HG03558 (cell line): ENCODE measurements at regions not wholly inside any gene's neighbourhood (a gene's known extent, or its start where the extent isn't known, plus 50 kb on each side); places are given as distances from the start of the nearest gene placed in this dataset.

ENCODE experiments used
- ATAC-seq: cut with Tn5 transposase; IDR thresholded peaks from one replicate; pipeline ENCODE4 v1.9.1; 2021; ENCODE audit warnings: moderate number of reproducible peaks; ENCODE audit not compliant: unreplicated experiment; ENCODE audit errors: extremely low read depth

DNA sequence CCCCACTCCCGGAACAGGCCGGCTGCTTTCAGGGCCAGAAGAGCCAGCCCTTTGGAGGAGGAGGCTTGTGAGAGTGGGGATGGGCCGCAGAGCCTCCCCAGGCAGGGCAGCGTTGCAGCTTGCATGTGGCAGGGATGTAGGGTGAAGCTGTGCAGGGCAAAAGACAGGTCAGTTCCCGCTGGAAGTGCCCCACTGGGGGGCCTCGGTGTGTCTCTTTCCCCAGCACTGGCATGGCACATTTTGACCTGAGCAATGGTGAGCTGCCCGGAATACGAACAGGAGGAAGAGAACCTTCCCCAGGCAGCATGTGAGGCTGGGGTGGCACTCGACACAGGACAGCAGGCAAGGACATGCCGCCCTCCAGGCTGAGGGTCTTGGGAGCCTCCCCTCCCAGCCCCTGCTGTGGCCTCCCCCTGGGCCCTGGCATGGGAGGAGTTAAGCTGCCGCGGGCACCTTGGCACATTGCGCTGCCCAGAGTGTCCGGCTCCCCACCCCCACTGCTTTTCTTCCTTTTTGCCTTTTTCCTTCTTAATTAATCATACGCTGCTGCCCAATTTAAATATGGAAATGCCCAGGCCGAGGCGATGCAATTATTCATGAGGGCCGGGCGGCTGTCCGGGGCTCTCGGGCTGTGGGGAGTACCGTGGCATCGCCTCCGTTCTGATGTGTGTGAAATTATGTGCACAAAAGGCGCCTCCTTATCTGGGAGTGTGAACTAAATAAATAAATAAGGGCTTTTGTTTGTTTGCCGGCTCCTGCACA, 76.0 kb upstream of the WNT7B start:
- ATAC-seq = no peak

DNA sequence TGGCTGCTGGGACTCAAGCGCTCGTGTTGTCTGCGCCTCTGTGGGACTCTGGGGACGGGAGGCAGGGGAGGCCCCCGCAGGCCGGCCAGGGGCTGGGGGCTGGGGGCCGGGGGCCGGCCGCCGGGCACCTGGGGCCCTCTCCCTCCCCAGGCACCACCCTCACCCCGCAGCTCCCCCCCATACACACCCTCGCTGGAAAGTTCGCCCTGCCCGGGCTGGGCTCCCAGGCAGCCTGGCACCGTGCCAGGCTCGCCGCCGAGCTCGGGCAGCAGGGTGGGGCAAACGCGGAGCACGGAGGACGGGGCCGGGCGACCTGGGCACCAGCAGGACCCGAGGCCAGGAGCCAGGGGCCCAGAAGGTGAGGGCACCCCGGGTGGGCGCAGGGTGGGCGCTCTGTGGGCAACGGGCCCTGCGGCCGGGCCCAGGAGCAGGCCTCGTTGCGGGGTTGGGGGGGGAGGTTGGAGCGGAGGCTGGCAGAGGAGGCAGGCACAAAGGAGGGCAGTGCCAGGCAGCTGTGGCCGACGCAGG, 76.7 kb upstream of the WNT7B start:
- no peak for ATAC-seq

- ATAC-seq = no peak
Observed at GRCh38 chr22:46054091-46055073, 77.4 kb upstream of the WNT7B start.

DNA sequence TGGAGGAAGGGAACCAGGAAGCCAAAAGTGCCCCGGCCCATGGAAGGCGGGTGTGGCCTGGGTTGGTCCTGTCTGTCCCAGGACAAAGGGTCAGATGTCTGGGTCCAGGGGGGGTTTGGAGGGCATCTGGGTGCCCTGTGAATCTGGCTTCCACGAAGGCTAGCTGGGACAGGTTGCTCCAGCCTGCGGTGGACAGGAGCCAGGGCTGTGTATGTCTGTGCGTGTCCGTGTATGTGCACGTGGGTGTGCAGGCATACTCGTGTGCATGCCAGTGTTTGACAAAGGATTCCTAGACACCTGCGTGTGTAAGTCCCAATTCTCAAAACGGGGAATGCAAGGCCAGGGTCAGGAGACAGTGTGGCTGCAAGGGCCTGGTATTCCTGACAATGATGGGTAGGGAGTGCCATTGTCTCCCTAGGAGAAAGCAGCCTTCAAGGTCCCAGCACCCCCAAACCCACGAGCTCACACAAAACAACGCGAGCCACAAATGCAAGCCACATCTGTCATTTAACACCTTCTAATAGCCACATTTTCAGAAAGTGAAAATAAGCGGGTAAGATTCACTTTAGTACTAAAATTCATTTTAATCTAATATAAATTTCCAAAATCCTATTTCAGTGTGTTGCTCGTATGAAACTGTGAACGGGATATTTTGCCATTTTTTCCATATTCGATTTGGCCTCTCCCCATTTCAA, 78.4 kb upstream of the WNT7B start:
- ATAC-seq = no peak

GRCh38 chr22:46055911-46056545, 79.1 kb upstream of the WNT7B start:
- ATAC-seq = no peak

DNA sequence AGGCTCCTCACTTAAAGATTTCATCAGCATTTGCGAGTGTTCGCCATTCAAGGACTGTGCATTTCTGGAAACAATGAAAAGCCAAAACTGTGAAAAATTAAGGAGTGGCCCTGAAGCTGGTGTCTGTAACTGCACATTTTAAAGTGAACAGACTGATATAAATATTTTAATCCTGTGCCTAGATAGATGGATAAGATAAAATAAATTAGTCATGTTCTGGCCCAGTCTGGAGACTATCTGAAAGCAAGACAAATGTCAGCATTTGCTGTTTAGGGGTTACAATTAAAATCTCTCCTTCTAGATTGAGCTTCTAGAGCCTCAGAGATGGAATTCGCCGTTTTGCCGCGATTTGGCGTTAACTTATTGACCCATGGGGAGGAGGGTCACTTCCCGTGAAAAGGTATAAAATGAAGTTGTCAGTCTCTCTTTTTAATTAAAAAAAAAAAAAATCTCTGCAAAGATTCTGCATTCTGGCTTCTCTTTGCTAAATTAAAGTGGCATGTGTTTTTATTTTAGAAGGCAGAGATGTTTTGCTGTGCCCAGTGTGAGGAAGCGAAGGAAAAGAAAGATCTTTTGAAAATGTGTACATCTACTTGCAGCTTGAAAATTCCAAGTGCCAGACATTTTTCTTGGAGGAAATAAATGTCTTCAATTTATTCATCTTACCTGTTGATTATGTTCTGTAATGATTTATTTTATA, 79.7 kb upstream of the WNT7B start:
- ATAC-seq = no peak

- no peak for ATAC-seq
Observed at GRCh38 chr22:46057246-46058090, 80.5 kb upstream of the WNT7B start.

- ATAC-seq = no peak
Observed at GRCh38 chr22:46058091-46058420, 81.1 kb upstream of the WNT7B start.

DNA sequence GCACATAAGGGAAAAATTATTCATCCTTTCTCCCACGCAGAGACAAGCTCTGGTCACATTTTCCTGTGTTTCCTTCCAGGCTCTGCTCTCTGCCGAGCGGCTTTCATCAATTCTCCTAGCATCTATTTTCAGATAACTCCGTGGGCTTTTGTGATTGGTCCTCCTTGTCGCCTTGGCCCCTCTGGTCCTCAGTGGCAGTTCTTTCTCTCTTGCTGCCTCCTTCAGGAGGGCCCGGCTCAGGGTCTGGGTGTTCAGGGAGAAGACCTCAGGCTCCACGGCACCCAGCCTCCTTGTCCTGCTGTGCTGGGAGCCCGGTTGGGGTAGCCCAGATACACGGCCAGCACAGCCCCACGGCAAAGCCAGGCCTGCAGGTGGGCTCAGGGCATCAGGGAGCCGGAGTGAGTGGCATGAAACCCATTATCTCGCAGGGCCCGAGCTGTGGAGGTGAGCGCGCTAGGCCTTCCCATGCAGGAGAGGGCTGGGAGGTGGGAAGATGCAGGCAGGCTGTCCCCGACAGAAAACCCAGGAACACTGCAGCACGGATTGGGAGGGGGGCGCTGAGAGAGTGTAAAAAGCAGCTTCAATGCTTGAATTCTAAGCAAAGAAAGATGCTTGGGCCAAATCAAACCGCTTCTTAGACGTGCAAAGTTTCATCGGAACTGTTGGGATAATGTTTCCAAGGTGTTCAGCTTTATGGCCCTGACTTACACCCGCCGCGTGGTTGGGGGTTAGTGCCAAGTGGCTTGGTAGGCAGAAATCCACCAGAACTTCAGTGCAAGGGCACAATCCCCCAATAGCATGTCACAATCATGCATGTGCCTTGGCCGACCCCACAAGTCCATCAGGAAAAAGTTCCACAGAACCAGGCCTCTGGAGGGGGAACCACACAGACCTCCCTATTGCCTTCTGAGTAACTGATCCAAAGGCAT, 81.9 kb upstream of the WNT7B start:
- no peak for ATAC-seq

DNA sequence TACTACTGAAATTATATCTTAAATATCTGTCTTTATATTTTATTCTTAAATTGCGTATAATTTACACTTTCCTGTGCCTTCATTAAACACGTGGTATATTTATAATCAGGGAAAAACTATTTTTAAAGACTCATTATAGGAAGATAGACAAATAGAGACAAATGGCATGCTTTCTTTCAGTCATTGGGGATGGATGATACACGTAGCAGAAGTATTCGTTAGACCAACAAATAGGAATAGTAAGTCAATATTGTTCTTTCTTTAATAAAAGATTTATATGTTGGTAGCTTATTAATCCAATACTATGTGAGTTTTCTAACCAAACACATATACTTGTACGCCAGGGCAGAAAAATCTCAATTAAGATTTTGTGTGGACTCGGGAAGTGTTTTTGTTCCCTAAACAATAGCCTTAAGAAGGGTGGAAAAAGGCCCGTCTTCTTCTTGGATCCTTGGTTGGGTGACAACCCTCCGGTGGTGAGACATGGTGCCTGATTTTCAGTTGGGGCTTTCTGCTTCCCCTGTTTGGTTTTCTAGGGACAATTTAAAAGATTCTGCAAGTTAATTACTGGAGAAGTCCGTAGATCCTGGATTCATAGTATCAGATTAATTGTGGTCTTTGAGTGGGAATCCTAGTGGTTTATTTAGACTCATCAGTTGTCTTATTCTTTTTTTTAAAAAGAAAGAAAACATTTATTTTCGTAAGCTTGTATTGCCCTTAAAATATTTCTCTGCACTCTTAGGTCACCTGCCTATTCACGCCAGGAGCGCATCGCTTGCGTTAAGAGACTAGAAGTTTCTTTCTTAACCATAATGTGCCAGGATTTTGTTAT, 83.5 kb upstream of the WNT7B start:
- no peak for ATAC-seq

GRCh38 chr22:46061124-46061500, 84.2 kb upstream of the WNT7B start:
- no peak for ATAC-seq

DNA sequence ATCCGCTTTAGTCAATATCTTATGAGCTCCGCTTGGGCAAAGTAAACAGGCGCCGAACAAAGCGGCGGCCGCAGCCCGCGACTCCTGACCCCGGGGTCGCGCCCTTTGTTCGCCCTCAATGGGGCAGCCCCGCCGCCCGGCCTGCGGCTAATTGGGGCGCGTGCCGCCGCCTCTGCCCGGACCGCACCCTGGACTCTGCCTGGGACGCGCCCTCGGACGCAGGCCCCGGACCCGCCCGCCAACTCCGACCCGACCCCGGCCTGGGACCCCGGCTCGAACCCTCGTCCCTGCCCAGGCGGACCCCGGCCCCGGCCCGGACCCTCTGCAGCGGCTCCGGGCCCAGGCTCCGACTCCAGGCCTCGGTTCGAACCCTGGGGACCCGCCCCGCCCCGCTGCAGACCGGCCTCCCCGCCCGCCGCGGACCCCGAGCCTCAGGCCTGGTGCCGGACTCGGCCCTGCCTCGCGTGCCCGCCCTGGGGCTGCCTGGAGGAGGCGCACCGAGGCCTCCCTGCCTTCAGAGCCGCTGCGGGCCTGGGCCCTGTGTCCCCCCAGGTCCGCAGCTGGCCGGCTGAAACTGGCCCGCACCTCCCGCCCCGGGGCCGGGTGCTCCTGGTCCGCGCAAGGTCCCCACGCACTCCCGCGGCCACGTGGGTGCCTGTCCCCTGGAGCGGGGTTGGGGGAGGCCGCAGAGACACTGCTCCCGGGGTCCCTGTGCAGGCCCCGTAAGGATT, 84.7 kb upstream of the WNT7B start:
- ATAC-seq = no peak

DNA sequence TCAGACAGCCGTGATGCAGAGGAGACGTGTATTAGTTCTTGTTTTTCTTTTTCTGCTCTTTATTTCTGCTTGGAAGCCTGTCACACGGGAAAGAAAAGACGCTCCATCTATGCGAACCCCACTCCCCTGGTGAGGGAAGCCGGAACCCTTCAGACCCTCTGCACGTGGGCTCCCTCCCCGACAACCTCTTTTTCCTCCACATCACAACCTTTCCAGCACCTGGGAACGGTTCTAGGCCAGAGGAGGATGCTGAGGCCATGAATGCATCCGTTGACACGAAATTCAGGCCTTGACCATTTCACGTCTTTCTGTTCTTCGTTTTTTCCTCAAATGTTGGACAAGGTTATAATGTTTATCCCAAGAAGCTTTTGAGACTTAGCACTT, 85.3 kb upstream of the WNT7B start:
- no peak for ATAC-seq

DNA sequence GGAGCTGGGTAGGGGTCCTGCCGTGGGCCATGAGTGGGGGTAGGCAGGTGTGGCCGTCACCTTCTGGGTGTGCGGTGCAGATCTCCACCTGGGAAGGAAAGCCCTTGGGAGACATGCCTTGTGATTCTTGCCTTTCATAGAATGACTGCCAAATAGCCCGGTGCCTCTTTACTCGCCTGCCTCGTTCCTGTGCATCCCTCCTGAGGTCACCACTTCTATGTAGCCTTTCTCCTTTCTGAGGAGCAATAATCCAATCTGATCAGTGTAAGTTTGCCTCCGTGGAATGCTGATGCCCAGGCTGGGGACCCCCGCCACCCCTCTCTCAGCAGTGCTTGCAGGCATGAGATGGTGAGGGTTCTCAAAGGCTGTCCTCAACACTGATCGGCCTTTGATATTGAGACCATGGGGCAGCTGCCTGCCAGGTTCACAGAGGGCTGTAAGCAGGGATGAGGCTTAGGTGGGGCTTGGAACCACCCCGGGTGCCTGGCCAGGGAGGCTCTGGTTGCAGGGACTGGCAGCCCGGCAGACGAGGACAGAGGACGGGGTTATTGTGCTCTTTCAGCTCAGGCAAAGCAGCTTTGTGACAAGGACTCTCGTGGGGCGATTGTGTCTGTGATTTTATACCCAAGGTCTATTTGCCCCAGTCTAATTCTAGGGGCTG, 86.1 kb upstream of the WNT7B start:
- ATAC-seq = no peak

GRCh38 chr22:46063846-46064227, 86.5 kb upstream of the PPARA start:
- ATAC-seq = no peak
